ENCODE measurements at regions not wholly inside any gene's neighbourhood (a gene's known extent, or its start where the extent isn't known, plus 50 kb on each side); places are given as distances from the start of the nearest gene placed in this dataset.

- H3K4me3 ChIP-seq = no peak overlapping the region
- peaks cover 5% of the 10 kb centered on the region for H3K9me3 ChIP-seq
- H3K27me3 ChIP-seq = no peaks in the 10 kb centered on the region
- no peak for TF ChIP-seq CTCF (IDR thresholded peaks at IDR 0.05)
- ATAC-seq (no peak), DNase-seq (no peak)
- no peak overlapping the region for H3K27ac ChIP-seq
- intact Hi-C loops (cut with DNase I) = no loop called here
- no peaks in the 10 kb centered on the region for H3K36me3 ChIP-seq
- no peaks in the 10 kb centered on the region for H3K4me1 ChIP-seq
Observed at GRCh38 chr2:187158452-187158851, 289.6 kb downstream of the CALCRL start.

GRCh38 chr2:187157046-187157445, 291.0 kb downstream of the CALCRL start:
- Histone ChIP-seq H3K9me3 (peaks cover 5% of the 10 kb centered on the region), H3K36me3 (no peaks in the 10 kb centered on the region), H3K4me1 (no peaks in the 10 kb centered on the region), H3K4me3 (no peak overlapping the region), H3K27ac (no peak overlapping the region), H3K27me3 (no peaks in the 10 kb centered on the region)
- intact Hi-C loops (cut with DNase I) = no loop called here
- DNase-seq (no peak), ATAC-seq (no peak)
- no peak for TF ChIP-seq CTCF (IDR thresholded peaks at IDR 0.05)

- Histone ChIP-seq H3K27ac (no peak overlapping the region), H3K36me3 (no peaks in the 10 kb centered on the region), H3K9me3 (peaks cover 5% of the 10 kb centered on the region), H3K4me3 (no peak overlapping the region), H3K4me1 (no peaks in the 10 kb centered on the region), H3K27me3 (no peaks in the 10 kb centered on the region)
- ATAC-seq = no peak
- intact Hi-C loops (cut with DNase I) = no loop called here
- no peak for DNase-seq
- TF ChIP-seq CTCF (IDR thresholded peaks at IDR 0.05) = no peak
Observed at GRCh38 chr2:187155476-187155875, 292.6 kb downstream of the CALCRL start.

GRCh38 chr2:187150670-187151069, 297.4 kb downstream of the CALCRL start:
- no peak overlapping the region for H3K27ac ChIP-seq
- H3K27me3 ChIP-seq = no peaks in the 10 kb centered on the region
- peaks cover 4% of the 10 kb centered on the region for H3K9me3 ChIP-seq
- no peaks in the 10 kb centered on the region for H3K36me3 ChIP-seq
- ATAC-seq (no peak), DNase-seq (no peak)
- H3K4me1 ChIP-seq = no peaks in the 10 kb centered on the region
- no peak for TF ChIP-seq CTCF (IDR thresholded peaks at IDR 0.05)
- intact Hi-C loops (cut with DNase I) = no loop called here
- H3K4me3 ChIP-seq = no peak overlapping the region

GRCh38 chr2:187148059-187148714, 299.2 kb upstream of the ZSWIM2 start:
- ATAC-seq = no peak
- H3K36me3 ChIP-seq = no peaks in the 10 kb centered on the region
- intact Hi-C loops (cut with DNase I) = no loop called here

More at GRCh38 chr2:187148059-187148714, 299.2 kb upstream of the ZSWIM2 start:
- H3K27me3 ChIP-seq = no peaks in the 10 kb centered on the region
- H3K4me1 ChIP-seq = no peaks in the 10 kb centered on the region
- H3K27ac ChIP-seq = no peak overlapping the region
- DNase-seq = no peak
- no peaks in the 10 kb centered on the region for H3K9me3 ChIP-seq
- no peak for TF ChIP-seq CTCF (IDR thresholded peaks at IDR 0.05)
- no peak overlapping the region for H3K4me3 ChIP-seq
